Fibroblast of lung (primary cell): ENCODE measurements at regions not wholly inside any gene's neighbourhood (a gene's known extent, or its start where the extent isn't known, plus 50 kb on each side); places are given as distances from the start of the nearest gene placed in this dataset.
A peak's percentile ranks its signal among the peaks of the same experiment; 100 is the strongest.

Experiments used
- DNase-seq, 2 donors: peaks; one replicate each; pipeline versions ENCODE4 v3.0.0 to v3.0.0-alpha.2; 2010; ENCODE audit warnings: low read depth in 2 of 2
- H2AFZ ChIP-seq: 2 replicates; pipeline ENCODE4 v1.5.1; 2012; ENCODE audit warnings: low read length, control low read depth, inconsistent platforms
- H3K27ac ChIP-seq: 2 replicates; pipeline ENCODE4 v1.5.1; 2011; ENCODE audit warnings: low read length, control low read depth; ENCODE audit not compliant: insufficient read depth
- H3K27me3 ChIP-seq: 2 replicates; pipeline ENCODE4 v1.5.1; 2011; ENCODE audit warnings: mild to moderate bottlenecking, low read length; ENCODE audit not compliant: control insufficient read depth, insufficient read depth
- H3K36me3 ChIP-seq: 2 replicates; pipeline ENCODE4 v1.5.1; 2011; ENCODE audit warnings: low read length; ENCODE audit not compliant: control insufficient read depth, insufficient read depth
- H3K4me1 ChIP-seq: 2 replicates; pipeline ENCODE4 v1.5.1; 2011; ENCODE audit warnings: low read length; ENCODE audit not compliant: control insufficient read depth, insufficient read depth; ENCODE audit errors: extremely low read depth
- H3K4me2 ChIP-seq: 2 replicates; pipeline ENCODE4 v1.5.1; 2011; ENCODE audit warnings: low read length, control low read depth; ENCODE audit not compliant: insufficient read depth; ENCODE audit errors: extremely low read depth
- H3K4me3 ChIP-seq, 4 experiments: fragments of 200-600 bp in 1 of 4; sonication (generic) in 1 of 4; replicated peaks in 1 of 4; 2 replicates each; pipeline ENCODE4 v1.5.1; 2011 to 2016; ENCODE audit warnings: low read length in 4 of 4, low read depth in 3 of 4, mild to moderate bottlenecking in 3 of 4, control low read depth in 2 of 4, inconsistent platforms in 1 of 4, mixed read lengths in 1 of 4; ENCODE audit not compliant: insufficient read depth in 1 of 4; ENCODE audit errors: control extremely low read depth in 1 of 4
- H3K79me2 ChIP-seq: 2 replicates; pipeline ENCODE4 v1.5.1; 2012; ENCODE audit warnings: mild to moderate bottlenecking, low read length, inconsistent platforms; ENCODE audit not compliant: control insufficient read depth, insufficient read depth
- H3K9ac ChIP-seq: 2 replicates; pipeline ENCODE4 v1.5.1; 2011; ENCODE audit warnings: mild to moderate bottlenecking, low read length, control low read depth; ENCODE audit not compliant: insufficient read depth
- H3K9me3 ChIP-seq: 2 replicates; pipeline ENCODE4 v1.5.1; 2012; ENCODE audit warnings: low read depth, low read length; ENCODE audit not compliant: control insufficient read depth, insufficient read depth
- H4K20me1 ChIP-seq: 2 replicates; pipeline ENCODE4 v1.5.1; 2011; ENCODE audit warnings: low read length; ENCODE audit not compliant: control insufficient read depth, insufficient read depth; ENCODE audit errors: extremely low read depth
- CTCF ChIP-seq, 2 donors: IDR thresholded peaks in 1 of 2; conservative IDR thresholded peaks in 1 of 2; 1 replicate in 1 of 2; 2 replicates in 1 of 2; pipeline ENCODE4 v1.5.1; 2011 to 2012; ENCODE audit warnings: low read length in 2 of 2, control low read depth in 1 of 2, inconsistent platforms in 1 of 2, low read depth in 1 of 2, mild to moderate bottlenecking in 1 of 2
- EZH2 ChIP-seq: IDR thresholded peaks from 2 replicates; pipeline ENCODE4 v1.5.1; 2012; ENCODE audit warnings: low read length, control low read depth, mild to moderate bottlenecking; ENCODE audit errors: missing control alignments

DNA sequence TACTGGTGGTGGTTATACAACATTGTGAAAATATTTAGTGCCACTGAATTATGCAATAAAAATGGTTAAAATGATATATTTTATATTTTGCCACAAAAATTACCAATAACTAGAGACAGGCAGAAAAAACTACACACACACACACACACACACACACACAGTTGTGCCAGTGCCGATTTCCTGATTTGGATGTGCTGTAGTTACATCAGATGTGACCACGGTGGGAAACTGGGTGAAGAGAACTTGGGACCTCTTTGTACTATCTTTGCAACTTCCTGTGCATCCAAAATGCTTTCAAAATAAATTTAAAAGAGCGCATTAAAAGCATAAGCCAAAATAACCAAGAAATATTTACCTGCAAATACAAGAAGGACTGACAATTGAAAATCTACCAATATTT, 61.6 kb upstream of the CCBE1 start:
- H3K9me3 ChIP-seq: no peaks in the 10 kb centered on the region
- H2AFZ ChIP-seq: no peak overlapping the region
- no peak overlapping the region for H3K4me2 ChIP-seq
- H3K4me1 ChIP-seq: no peaks in the 10 kb centered on the region
- no peaks in the 10 kb centered on the region for H3K36me3 ChIP-seq
- no peaks in the 10 kb centered on the region for H3K27me3 ChIP-seq
- no peak overlapping the region for H3K9ac ChIP-seq
- no peak for DNase-seq
- H3K4me3 ChIP-seq: no peak overlapping the region
- TF ChIP-seq CTCF (conservative IDR thresholded peaks at IDR 0.05 in 1 of 2, IDR thresholded peaks at IDR 0.05 in 1 of 2; ENCODE audit: low read depth in 1 of 2, low read length in 2 of 2): no peak
- no peaks in the 10 kb centered on the region for H4K20me1 ChIP-seq
- no peak overlapping the region for H3K27ac ChIP-seq
- H3K79me2 ChIP-seq: no peaks in the 10 kb centered on the region

GRCh38 chr18:59758106-59758505, 60.9 kb upstream of the CCBE1 start:
- no peaks in the 10 kb centered on the region for H3K4me1 ChIP-seq
- H3K4me3 ChIP-seq: no peak overlapping the region
- no peak overlapping the region for H3K9ac ChIP-seq
- no peak overlapping the region for H3K27ac ChIP-seq
- H4K20me1 ChIP-seq: no peaks in the 10 kb centered on the region
- no peak overlapping the region for H3K4me2 ChIP-seq
- H3K36me3 ChIP-seq: no peaks in the 10 kb centered on the region
- H2AFZ ChIP-seq: no peak overlapping the region
- no peak for DNase-seq
- H3K27me3 ChIP-seq: no peaks in the 10 kb centered on the region
- no peaks in the 10 kb centered on the region for H3K79me2 ChIP-seq
- H3K9me3 ChIP-seq: no peaks in the 10 kb centered on the region
- TF ChIP-seq CTCF (conservative IDR thresholded peaks at IDR 0.05 in 1 of 2, IDR thresholded peaks at IDR 0.05 in 1 of 2; ENCODE audit: low read depth in 1 of 2, low read length in 2 of 2) (no peak), EZH2 (no peak)

DNA sequence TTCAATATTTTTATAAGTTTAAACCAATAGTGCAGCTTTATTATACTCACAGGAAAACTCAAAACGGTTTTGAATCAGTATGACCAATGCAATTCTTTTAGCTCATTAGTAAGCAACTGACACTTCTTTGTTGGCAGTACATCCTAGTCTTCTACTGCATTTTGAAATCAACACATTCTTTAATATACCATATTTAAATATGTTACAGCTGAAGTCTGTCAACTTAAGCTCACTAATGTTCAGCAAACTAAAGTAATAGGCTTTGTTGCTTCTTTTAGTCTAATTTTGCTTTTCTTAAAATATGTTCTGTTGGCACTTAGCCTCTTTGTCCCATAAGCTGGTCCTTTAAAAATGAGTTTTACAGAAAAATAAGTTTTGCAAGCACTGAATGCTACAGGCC, 55.4 kb upstream of the CCBE1 start:
- Histone ChIP-seq H3K4me2 (no peak overlapping the region), H3K79me2 (no peaks in the 10 kb centered on the region), H4K20me1 (no peaks in the 10 kb centered on the region), H2AFZ (no peak overlapping the region), H3K9me3 (no peaks in the 10 kb centered on the region), H3K4me3 (no peak overlapping the region), H3K27ac (peak overlapping the region; percentile 19), H3K36me3 (no peaks in the 10 kb centered on the region), H3K27me3 (no peaks in the 10 kb centered on the region), H3K4me1 (peaks cover 15% of the 10 kb centered on the region), H3K9ac (no peak overlapping the region)
- peak; percentile 25 to 74 for DNase-seq
- TF ChIP-seq CTCF (conservative IDR thresholded peaks at IDR 0.05 in 1 of 2, IDR thresholded peaks at IDR 0.05 in 1 of 2; ENCODE audit: low read depth in 1 of 2, low read length in 2 of 2): no peak
